Ovary (tissue), 7 donors: ENCODE measurements at regions not wholly inside any gene's neighbourhood (a gene's known extent, or its start where the extent isn't known, plus 50 kb on each side); places are given as distances from the start of the nearest gene placed in this dataset.

ENCODE experiments used
- DNase-seq, 5 donors: peaks; one replicate each; pipeline ENCODE4 v3.0.0-alpha.2; 2019 to 2020
- H3K27ac ChIP-seq, 2 donors: fragments of 200-600 bp; one replicate each; pipeline versions ENCODE4 v1.5.1 to v1.8.0; 2019 to 2022
- H3K27me3 ChIP-seq: fragments of 200-600 bp; one replicate; pipeline ENCODE4 v1.8.0; 2022
- H3K36me3 ChIP-seq: fragments of 200-600 bp; sonication (generic); one replicate; pipeline ENCODE4 v1.5.1; 2019
- H3K4me1 ChIP-seq: one replicate; pipeline ENCODE4 v1.8.1; 2013; ENCODE audit warnings: mild to moderate bottlenecking, moderate library complexity; ENCODE audit not compliant: insufficient read depth
- H3K4me3 ChIP-seq: fragments of 200-600 bp; sonication (generic); one replicate; pipeline ENCODE4 v1.5.1; 2017
- H3K9me3 ChIP-seq, 2 donors: fragments of 200-600 bp in 1 of 2; sonication (generic) in 1 of 2; one replicate each; pipeline versions ENCODE4 v1.5.1 to v1.8.1; 2013 to 2019; ENCODE audit warnings: mild to moderate bottlenecking in 1 of 2, moderate library complexity in 1 of 2
- EP300 ChIP-seq: sonication (generic); formaldehyde crosslinking; IDR thresholded peaks from one replicate; pipeline ENCODE4 v1.6.1; 2017; ENCODE audit warnings: antibody characterized with exemption
- POLR2A ChIP-seq: fragments of 450-650 bp; IDR thresholded peaks from one replicate; pipeline ENCODE4 v1.6.1; 2017; ENCODE audit warnings: antibody characterized with exemption, mild to moderate bottlenecking, moderate library complexity
- WGBS, 3 donors: extraction: QIAGEN DNeasy Blood & Tissue Kit in 1 of 3; methylation state at CpG; one replicate each; pipeline versions ENCODE4 v1.1.5 to v1.1.7; 2013 to 2017; 5-methylcytosine and 5-hydroxymethylcytosine counted together
- intact Hi-C, 4 donors: fragments of 100-400 bp; cut with DNase I; formaldehyde crosslinking; loops; one replicate each; pipeline versions ENCODE4 v1.11.0 to v1.15.1; 2022 to 2023
- TF ChIP-seq, protein P1 (sequence below), 3 donors: fragments of 450-650 bp in 2 of 3; fragments of 200-600 bp in 1 of 3; IDR thresholded peaks; one replicate each; pipeline versions ENCODE4 v1.5.1 to v1.8.0; 2016 to 2022; ENCODE audit warnings: antibody characterized with exemption in 3 of 3, mild to moderate bottlenecking in 1 of 3
- donor health status: DM: no; HTN: no; CAD: no; lungs with moderate emphysema.
- donor health status: DM: no; HTN: no; CAD: no.
- donor health status: Bipolar disorder and iron deficiency.
- donor health status: DM: no; HTN: no; CAD: no.
- donor health status: DM: yes; HTN: yes; CAD: no.

DNA sequence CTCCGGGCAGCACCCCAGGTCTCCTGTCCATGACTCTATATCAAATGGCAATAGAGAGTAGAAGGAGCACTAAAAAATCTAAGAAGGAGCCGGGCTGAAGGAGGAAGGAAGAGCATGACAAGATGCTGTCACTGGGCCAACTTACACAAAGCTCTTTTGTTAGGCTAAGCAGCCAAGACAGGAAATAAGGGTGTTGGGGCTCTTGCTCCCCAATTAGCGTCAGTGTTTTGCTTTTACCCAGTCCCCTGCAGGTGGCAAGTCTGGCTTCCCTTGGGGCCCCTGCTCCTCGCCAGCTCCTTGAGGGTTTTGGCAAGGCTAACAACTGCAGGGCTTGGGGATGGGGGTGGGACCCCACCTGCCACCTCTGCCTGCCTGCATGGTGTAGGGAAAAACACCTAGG, 120.5 kb downstream of the CCT6B start:
- DNase-seq: no peak
- H3K9me3 ChIP-seq: no peaks in the 10 kb centered on the region
- H3K4me3 ChIP-seq: no peak overlapping the region
- intact Hi-C loops: no loop called here
- no peak for TF ChIP-seq POLR2A
- TF ChIP-seq EP300: no peak
- TF ChIP-seq, protein P1, sequence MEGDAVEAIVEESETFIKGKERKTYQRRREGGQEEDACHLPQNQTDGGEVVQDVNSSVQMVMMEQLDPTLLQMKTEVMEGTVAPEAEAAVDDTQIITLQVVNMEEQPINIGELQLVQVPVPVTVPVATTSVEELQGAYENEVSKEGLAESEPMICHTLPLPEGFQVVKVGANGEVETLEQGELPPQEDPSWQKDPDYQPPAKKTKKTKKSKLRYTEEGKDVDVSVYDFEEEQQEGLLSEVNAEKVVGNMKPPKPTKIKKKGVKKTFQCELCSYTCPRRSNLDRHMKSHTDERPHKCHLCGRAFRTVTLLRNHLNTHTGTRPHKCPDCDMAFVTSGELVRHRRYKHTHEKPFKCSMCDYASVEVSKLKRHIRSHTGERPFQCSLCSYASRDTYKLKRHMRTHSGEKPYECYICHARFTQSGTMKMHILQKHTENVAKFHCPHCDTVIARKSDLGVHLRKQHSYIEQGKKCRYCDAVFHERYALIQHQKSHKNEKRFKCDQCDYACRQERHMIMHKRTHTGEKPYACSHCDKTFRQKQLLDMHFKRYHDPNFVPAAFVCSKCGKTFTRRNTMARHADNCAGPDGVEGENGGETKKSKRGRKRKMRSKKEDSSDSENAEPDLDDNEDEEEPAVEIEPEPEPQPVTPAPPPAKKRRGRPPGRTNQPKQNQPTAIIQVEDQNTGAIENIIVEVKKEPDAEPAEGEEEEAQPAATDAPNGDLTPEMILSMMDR (IDR thresholded peaks at IDR 0.05): no peak
- 51 to 65% (median 61%) methylated on average over 4 of the region's 4 CpGs for WGBS, 3 donors
- no peaks in the 10 kb centered on the region for H3K4me1 ChIP-seq
- H3K36me3 ChIP-seq: no peaks in the 10 kb centered on the region
- H3K27ac ChIP-seq: no peak overlapping the region
- no peaks in the 10 kb centered on the region for H3K27me3 ChIP-seq

DNA sequence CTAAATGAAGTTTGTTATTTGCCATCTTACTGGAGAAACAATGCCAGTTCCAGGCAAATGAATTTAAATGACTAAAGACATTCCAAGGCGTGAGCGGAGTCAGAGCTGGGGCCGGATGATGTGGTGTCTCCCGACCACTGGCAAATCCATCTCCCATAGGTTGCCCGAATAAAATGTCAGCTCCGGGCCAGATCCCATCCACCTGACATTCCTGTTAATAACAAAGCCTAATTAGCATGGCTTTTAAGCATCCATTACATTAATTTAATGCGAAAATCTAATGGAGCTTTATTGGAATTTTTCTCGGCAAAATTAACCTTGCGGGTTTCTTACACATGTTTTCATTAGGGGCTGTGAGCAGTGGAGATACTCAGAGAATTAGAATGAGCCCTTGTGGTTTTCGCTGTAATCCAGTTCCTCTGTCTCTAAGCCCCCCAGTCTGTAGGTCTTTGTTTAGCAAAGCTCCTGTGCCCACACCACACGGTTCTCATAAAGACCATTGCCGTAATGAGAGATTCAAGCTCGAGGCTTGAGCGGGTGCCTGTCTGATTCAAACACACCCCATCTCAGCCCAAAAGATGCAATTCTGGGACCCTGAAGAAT, 123.3 kb downstream of the CCT6B start:
- H3K4me3 ChIP-seq: no peak overlapping the region
- no peak for DNase-seq
- TF ChIP-seq EP300 (no peak), POLR2A (no peak)
- 74 to 78% (median 74%) methylated on average over 14 of the region's 14 CpGs for WGBS, 3 donors
- intact Hi-C loops: no loop called here
- no peaks in the 10 kb centered on the region for H3K4me1 ChIP-seq
- H3K27me3 ChIP-seq: no peaks in the 10 kb centered on the region
- no peak overlapping the region for H3K27ac ChIP-seq
- no peaks in the 10 kb centered on the region for H3K36me3 ChIP-seq
- no peaks in the 10 kb centered on the region for H3K9me3 ChIP-seq

DNA sequence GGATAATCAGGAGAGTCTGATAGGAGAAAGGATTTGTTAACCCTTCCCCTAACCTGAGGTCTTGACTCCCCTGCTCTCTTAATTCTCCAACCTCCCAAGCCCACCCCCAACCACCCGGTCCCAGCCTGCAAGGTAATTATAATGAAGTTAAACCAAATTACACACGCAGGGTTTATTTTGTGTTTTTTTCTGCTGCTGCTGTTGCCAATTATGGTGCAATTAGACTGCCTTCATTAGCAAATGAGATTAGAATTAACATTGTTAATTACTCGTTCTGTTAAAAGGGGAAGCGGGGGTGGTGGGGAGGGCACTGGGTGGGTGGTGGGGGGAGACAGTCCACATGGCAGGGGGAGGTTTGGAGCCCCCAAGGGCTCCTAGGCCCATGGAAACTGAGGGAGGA, 128.9 kb downstream of the CCT6B start:
- 24 to 36% (median 26%) methylated on average over 4 of the region's 4 CpGs for WGBS, 3 donors
- TF ChIP-seq EP300 (no peak), POLR2A (no peak)
- TF ChIP-seq, protein P1 (IDR thresholded peaks at IDR 0.05): no peak
- DNase-seq: no peak
- no peaks in the 10 kb centered on the region for H3K9me3 ChIP-seq
- H3K4me3 ChIP-seq: no peak overlapping the region
- H3K36me3 ChIP-seq: no peaks in the 10 kb centered on the region
- no peaks in the 10 kb centered on the region for H3K4me1 ChIP-seq
- intact Hi-C loops: no loop called here
- H3K27me3 ChIP-seq: no peaks in the 10 kb centered on the region
- H3K27ac ChIP-seq: no peak overlapping the region

DNA sequence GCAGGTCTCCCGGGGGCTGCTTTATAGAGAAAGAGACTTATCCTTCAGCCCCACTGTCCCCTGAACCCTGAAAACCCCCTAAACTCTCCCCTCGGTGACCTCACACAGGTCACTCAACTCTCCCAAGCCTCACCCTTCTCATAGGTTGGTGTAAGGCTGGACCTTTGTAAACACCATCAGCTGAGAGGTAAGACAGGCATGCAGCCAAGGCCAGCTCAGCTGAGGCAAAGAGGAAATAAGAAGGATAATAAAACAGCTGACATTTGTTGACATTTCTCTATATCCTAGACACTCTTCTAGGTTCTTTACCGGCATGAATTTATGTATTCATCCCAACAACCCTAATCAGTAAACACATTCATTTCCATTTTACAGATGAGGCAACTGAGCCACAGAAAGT, 134.3 kb downstream of the CCT6B start:
- H3K27me3 ChIP-seq: no peaks in the 10 kb centered on the region
- intact Hi-C loops: no loop called here
- no peak overlapping the region for H3K27ac ChIP-seq
- no peaks in the 10 kb centered on the region for H3K36me3 ChIP-seq
- WGBS, 3 donors: 57 to 73% (median 67%) methylated on average over 3 of the region's 3 CpGs
- no peaks in the 10 kb centered on the region for H3K9me3 ChIP-seq
- TF ChIP-seq, protein P1 (IDR thresholded peaks at IDR 0.05): no peak
- TF ChIP-seq POLR2A: no peak
- no peak for TF ChIP-seq EP300
- no peak overlapping the region for H3K4me3 ChIP-seq
- no peaks in the 10 kb centered on the region for H3K4me1 ChIP-seq
- no peak for DNase-seq

DNA sequence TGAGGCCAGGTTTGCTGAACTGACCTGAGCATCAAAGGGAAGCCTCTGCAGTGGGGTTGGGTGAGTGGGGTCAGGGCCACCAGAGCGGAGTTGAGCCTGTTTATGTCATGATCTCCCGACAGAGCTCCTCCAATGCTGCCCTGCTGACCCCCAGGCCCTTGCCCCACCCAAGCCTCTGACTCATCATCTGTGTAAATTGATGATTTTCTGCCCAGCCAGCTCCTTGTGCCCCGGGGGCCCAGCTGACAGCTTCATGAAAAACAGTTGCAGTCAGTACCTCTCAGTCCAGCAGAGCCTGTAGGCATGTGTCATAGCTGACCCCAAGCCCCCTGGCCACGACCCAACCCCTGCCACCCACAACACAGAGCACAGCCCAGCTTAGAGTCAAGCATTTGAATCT, 134.9 kb downstream of the CCT6B start:
- no peak overlapping the region for H3K4me3 ChIP-seq
- no peak overlapping the region for H3K27ac ChIP-seq
- H3K27me3 ChIP-seq: no peaks in the 10 kb centered on the region
- no peaks in the 10 kb centered on the region for H3K4me1 ChIP-seq
- WGBS, 3 donors: 14 to 32% (median 24%) methylated on average over 4 of the region's 4 CpGs
- intact Hi-C loops: no loop called here
- TF ChIP-seq POLR2A: no peak
- TF ChIP-seq EP300: no peak
- TF ChIP-seq, protein P1 (IDR thresholded peaks at IDR 0.05): no peak
- DNase-seq: no peak
- H3K36me3 ChIP-seq: no peaks in the 10 kb centered on the region
- H3K9me3 ChIP-seq: no peaks in the 10 kb centered on the region
